B cell (primary cell): ENCODE measurements at regions not wholly inside any gene's neighbourhood (a gene's known extent, or its start where the extent isn't known, plus 50 kb on each side); places are given as distances from the start of the nearest gene placed in this dataset.

Experiments used
- CTCF ChIP-seq: fragments of 200-600 bp; IDR thresholded peaks from one replicate; pipeline ENCODE4 v1.8.0; 2022; ENCODE audit warnings: antibody characterized with exemption, mild to moderate bottlenecking
- EZH2 ChIP-seq: IDR thresholded peaks from 2 replicates; pipeline ENCODE4 v1.6.1; 2012; ENCODE audit warnings: borderline replicate concordance, low read depth, mild to moderate bottlenecking, moderate library complexity, low read length; ENCODE audit not compliant: insufficient read depth, poor library complexity, severe bottlenecking

GRCh38 chr17:53141280-53141679, 681.4 kb upstream of the KIF2B start:
- no peak for TF ChIP-seq CTCF
- TF ChIP-seq EZH2, result no peak
